ENCODE measurements at regions not wholly inside any gene's neighbourhood (a gene's known extent, or its start where the extent isn't known, plus 50 kb on each side); places are given as distances from the start of the nearest gene placed in this dataset.

DNA sequence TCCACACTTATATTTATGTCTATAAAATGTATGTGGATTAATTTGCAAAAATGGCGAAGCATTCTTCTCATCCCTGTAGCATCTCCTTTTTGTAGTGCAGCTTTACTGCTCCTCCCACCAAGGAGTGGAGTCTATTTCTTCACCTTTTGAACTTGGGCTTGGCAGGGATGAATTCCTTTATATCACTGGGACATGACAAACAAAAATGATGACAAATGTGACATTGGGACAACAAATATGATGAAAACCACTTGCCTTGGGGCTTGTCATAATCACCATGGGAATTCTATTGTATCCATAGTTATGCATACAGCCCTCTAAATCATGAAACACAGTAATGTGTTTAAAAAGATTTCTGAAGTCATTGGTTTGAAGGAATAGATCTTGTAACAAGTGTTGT lies 155.0 kb downstream of the TNFSF18 start:
- no peaks in the 10 kb centered on the region for H3K9me3 ChIP-seq (ENCODE audit: control insufficient read depth, insufficient read depth, low read length)
- H3K27me3 ChIP-seq (ENCODE audit: control insufficient read depth, insufficient read depth, low read length): no peaks in the 10 kb centered on the region
- CTCF ChIA-PET: interaction anchor here (0.6 kb wide), 1 partner anchor 19 kb away, joined by 5 read pairs; no protein-coding TSS in a partner anchor
- POLR2A ChIA-PET: no interaction called here
- no peak overlapping the region for H3K27ac ChIP-seq (ENCODE audit: low read depth, low read length)
- no peak overlapping the region for H3K4me3 ChIP-seq (ENCODE audit: low read depth, low read length)
- TF ChIP-seq, protein P1, sequence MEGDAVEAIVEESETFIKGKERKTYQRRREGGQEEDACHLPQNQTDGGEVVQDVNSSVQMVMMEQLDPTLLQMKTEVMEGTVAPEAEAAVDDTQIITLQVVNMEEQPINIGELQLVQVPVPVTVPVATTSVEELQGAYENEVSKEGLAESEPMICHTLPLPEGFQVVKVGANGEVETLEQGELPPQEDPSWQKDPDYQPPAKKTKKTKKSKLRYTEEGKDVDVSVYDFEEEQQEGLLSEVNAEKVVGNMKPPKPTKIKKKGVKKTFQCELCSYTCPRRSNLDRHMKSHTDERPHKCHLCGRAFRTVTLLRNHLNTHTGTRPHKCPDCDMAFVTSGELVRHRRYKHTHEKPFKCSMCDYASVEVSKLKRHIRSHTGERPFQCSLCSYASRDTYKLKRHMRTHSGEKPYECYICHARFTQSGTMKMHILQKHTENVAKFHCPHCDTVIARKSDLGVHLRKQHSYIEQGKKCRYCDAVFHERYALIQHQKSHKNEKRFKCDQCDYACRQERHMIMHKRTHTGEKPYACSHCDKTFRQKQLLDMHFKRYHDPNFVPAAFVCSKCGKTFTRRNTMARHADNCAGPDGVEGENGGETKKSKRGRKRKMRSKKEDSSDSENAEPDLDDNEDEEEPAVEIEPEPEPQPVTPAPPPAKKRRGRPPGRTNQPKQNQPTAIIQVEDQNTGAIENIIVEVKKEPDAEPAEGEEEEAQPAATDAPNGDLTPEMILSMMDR (IDR thresholded peaks at IDR 0.05; ENCODE audit: low read depth, low read length): no peak
- DNase-seq (ENCODE audit: low read depth, low spot score): no peak

DNA sequence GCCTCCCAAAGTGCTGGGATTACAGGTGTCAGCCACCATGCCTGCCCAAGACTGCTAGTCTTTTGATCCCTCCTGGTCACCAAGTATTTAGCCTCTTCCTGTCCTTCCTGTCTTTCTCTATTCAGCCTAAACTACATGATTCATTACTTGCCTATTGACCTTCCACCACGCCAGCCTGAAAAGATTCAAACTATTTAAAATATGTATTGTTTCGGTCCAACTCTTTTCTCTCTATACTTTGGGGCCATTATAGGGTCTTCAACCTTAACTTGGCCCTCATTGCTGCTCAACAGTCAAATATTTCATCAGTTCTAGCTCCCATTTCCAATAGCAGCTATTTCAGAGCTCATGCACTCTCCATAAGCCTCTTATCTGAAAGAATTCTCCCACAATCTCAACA lies 153.0 kb downstream of the TNFSF18 start:
- Histone ChIP-seq H3K27me3 (ENCODE audit: control insufficient read depth, insufficient read depth, low read length) (no peaks in the 10 kb centered on the region), H3K9me3 (ENCODE audit: control insufficient read depth, insufficient read depth, low read length) (no peaks in the 10 kb centered on the region), H3K4me3 (ENCODE audit: low read depth, low read length) (no peak overlapping the region), H3K27ac (ENCODE audit: low read depth, low read length) (peak overlapping the region; percentile 40)
- CTCF ChIA-PET: interaction anchor here (0.9 kb wide), 1 partner anchor 71 kb away, joined by 3 read pairs; no protein-coding TSS in a partner anchor
- no peak for DNase-seq (ENCODE audit: low read depth, low spot score)
- TF ChIP-seq, protein P1 (IDR thresholded peaks at IDR 0.05; ENCODE audit: low read depth, low read length): no peak
- POLR2A ChIA-PET: interaction anchor here (0.6 to 1.5 kb wide), 3 partner anchors 9 to 100 kb away, joined by 3 to 6 read pairs (median 3); no protein-coding TSS in a partner anchor

DNA sequence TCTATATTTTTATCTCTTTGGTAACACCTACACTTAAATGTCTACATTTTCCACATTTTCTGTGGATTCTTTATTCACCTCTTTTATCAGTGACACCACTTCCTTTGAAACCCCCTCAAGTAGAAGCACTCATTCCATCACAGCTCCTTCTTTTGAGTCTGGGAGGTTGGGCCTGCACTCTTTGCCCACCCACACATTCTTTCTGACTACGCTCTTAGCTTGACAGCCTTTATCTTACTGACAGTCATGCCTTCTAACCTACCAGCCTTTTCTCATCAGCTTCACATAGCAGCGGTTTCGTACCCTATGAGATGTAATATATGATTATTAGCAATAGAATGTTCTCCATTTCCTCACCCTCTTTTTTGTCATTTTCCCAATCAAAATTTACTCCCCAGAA lies 151.9 kb downstream of the TNFSF18 start:
- Histone ChIP-seq H3K9me3 (ENCODE audit: control insufficient read depth, insufficient read depth, low read length) (no peaks in the 10 kb centered on the region), H3K4me3 (ENCODE audit: low read depth, low read length) (no peak overlapping the region), H3K27ac (ENCODE audit: low read depth, low read length) (no peak overlapping the region), H3K27me3 (ENCODE audit: control insufficient read depth, insufficient read depth, low read length) (no peaks in the 10 kb centered on the region)
- DNase-seq (ENCODE audit: low read depth, low spot score): no peak
- TF ChIP-seq, protein P1 (IDR thresholded peaks at IDR 0.05; ENCODE audit: low read depth, low read length): no peak
- ChIA-PET POLR2A (interaction anchor here (1.4 to 1.5 kb wide), 2 partner anchors 8 to 11 kb away, joined by 3 to 6 read pairs; no protein-coding TSS in a partner anchor), CTCF (interaction anchor here (0.7 to 0.9 kb wide), 2 partner anchors 20 to 73 kb away, joined by 3 read pairs; no protein-coding TSS in a partner anchor)

DNA sequence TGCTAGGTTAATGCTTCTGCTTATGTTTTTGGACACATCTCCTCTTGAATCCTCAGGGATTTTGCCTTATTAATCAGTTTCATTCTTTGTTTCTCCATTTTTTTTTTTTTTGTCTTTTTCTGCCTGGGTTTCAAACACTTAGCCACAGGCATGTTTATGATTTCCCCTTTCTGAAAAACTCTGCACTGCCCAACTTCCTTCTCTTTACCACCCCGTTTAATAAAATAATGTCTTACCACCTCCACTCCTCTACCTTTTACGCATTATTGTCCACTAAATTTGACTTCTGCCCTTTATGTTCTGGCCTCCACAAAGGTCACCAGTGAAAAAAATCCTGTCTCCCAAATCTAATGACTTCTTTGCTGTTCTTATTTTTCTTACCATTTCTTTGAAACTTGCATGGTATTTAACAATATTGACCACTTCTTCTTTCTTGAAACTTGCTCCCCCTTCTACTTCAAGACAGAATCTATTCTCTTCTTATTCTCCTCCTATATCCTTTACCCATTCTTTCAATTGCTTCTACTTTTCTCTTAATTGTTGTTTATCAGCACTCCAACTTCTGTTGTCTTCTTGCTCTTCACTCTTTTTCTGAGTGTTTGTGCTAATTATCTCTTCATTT lies 150.3 kb downstream of the TNFSF18 start:
- Histone ChIP-seq H3K27ac (ENCODE audit: low read depth, low read length) (no peak overlapping the region), H3K4me3 (ENCODE audit: low read depth, low read length) (no peak overlapping the region), H3K27me3 (ENCODE audit: control insufficient read depth, insufficient read depth, low read length) (no peaks in the 10 kb centered on the region), H3K9me3 (ENCODE audit: control insufficient read depth, insufficient read depth, low read length) (no peaks in the 10 kb centered on the region)
- CTCF ChIA-PET: no interaction called here
- POLR2A ChIA-PET: no interaction called here
- TF ChIP-seq, protein P1 (IDR thresholded peaks at IDR 0.05; ENCODE audit: low read depth, low read length): no peak
- no peak for DNase-seq (ENCODE audit: low read depth, low spot score)

DNA sequence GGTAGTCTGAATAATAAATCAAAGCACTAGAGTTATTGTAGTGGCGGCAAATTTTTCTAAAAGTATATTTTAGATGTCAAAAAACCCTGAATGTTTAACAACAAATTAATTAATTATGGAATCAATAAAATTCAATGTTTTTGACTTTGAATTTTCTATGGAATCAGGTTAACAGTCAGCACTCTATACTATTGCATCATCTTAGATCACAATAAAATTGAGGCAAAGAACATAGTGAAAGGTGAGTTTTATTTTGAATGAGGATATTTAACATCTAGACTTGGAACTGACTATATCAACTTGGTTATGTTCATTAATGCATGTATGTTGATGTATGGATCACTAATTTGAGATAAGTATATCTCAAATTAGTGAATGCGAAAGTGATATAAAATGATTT lies 148.5 kb downstream of the TNFSF18 start:
- TF ChIP-seq, protein P1 (IDR thresholded peaks at IDR 0.05; ENCODE audit: low read depth, low read length): no peak
- DNase-seq (ENCODE audit: low read depth, low spot score): no peak
- Histone ChIP-seq H3K4me3 (ENCODE audit: low read depth, low read length) (no peak overlapping the region), H3K9me3 (ENCODE audit: control insufficient read depth, insufficient read depth, low read length) (no peaks in the 10 kb centered on the region), H3K27ac (ENCODE audit: low read depth, low read length) (no peak overlapping the region), H3K27me3 (ENCODE audit: control insufficient read depth, insufficient read depth, low read length) (no peaks in the 10 kb centered on the region)
- ChIA-PET CTCF (interaction anchor here (0.6 to 0.7 kb wide), 2 partner anchors 101 to 157 kb away, joined by 4 to 5 read pairs; no protein-coding TSS in a partner anchor), POLR2A (interaction anchor here (1.1 kb wide), 2 partner anchors 38 to 58 kb away, joined by 4 to 6 read pairs; no protein-coding TSS in a partner anchor)
